Suprapubic skin (tissue), 4 donors: ENCODE measurements at regions not wholly inside any gene's neighbourhood (a gene's known extent, or its start where the extent isn't known, plus 50 kb on each side); places are given as distances from the start of the nearest gene placed in this dataset.

Experiments used
- DNase-seq, 2 donors: peaks; one replicate each; pipeline ENCODE4 v3.0.0-alpha.2; 2019; ENCODE audit warnings: low spot score in 2 of 2
- H3K27ac ChIP-seq: fragments of 200-600 bp; sonication (generic); one replicate; pipeline ENCODE4 v1.5.1; 2019
- H3K27me3 ChIP-seq: fragments of 200-600 bp; sonication (generic); one replicate; pipeline ENCODE4 v1.5.1; 2019
- H3K36me3 ChIP-seq: fragments of 200-600 bp; sonication (generic); one replicate; pipeline ENCODE4 v1.5.1; 2019
- H3K4me1 ChIP-seq: fragments of 200-600 bp; sonication (generic); one replicate; pipeline ENCODE4 v1.5.1; 2019
- H3K4me3 ChIP-seq: fragments of 200-600 bp; sonication (generic); one replicate; pipeline ENCODE4 v1.5.1; 2019; ENCODE audit warnings: mild to moderate bottlenecking
- H3K9me3 ChIP-seq: fragments of 200-600 bp; sonication (generic); one replicate; pipeline ENCODE4 v1.5.1; 2019
- CTCF ChIP-seq, 2 donors: fragments of 200-600 bp in 1 of 2; fragments of 450-650 bp in 1 of 2; sonication (generic) in 1 of 2; IDR thresholded peaks; one replicate each; pipeline ENCODE4 v1.5.1; 2016 to 2019; ENCODE audit warnings: antibody characterized with exemption in 2 of 2, mild to moderate bottlenecking in 1 of 2, moderate library complexity in 1 of 2
- EP300 ChIP-seq: sonication (generic); formaldehyde crosslinking; IDR thresholded peaks from one replicate; pipeline ENCODE4 v1.6.1; 2017; ENCODE audit warnings: antibody characterized with exemption
- POLR2A ChIP-seq, 2 donors: fragments of 450-650 bp; IDR thresholded peaks; one replicate each; pipeline ENCODE4 v1.6.1; 2017; ENCODE audit warnings: antibody characterized with exemption in 2 of 2, mild to moderate bottlenecking in 2 of 2, moderate library complexity in 2 of 2
- POLR2AphosphoS5 ChIP-seq, 3 donors: sonication (generic); formaldehyde crosslinking; IDR thresholded peaks; one replicate each; pipeline ENCODE4 v1.6.1; 2017; ENCODE audit warnings: antibody characterized with exemption in 3 of 3
- WGBS: methylation state at CpG from one replicate; pipeline ENCODE4 v1.1.5; 2018; 5-methylcytosine and 5-hydroxymethylcytosine counted together

GRCh38 chr10:121241337-121241736, 356.9 kb downstream of the FGFR2 start:
- Histone ChIP-seq H3K27ac (no peak overlapping the region), H3K36me3 (no peaks in the 10 kb centered on the region), H3K4me3 (no peak overlapping the region), H3K4me1 (peaks cover 47% of the 10 kb centered on the region), H3K27me3 (no peaks in the 10 kb centered on the region), H3K9me3 (no peaks in the 10 kb centered on the region)
- DNase-seq = no peak
- 89% methylated on average over 7 of the region's 7 CpGs for WGBS
- TF ChIP-seq CTCF (IDR thresholded peaks at IDR 0.05) (no peak), POLR2AphosphoS5 (IDR thresholded peaks at IDR 0.05) (no peak), POLR2A (IDR thresholded peaks at IDR 0.05) (no peak), EP300 (no peak)

- WGBS = 70% methylated on average over 10 of the region's 12 CpGs
- no peak for DNase-seq
- Histone ChIP-seq H3K36me3 (no peaks in the 10 kb centered on the region), H3K27me3 (no peaks in the 10 kb centered on the region), H3K27ac (no peak overlapping the region), H3K4me3 (no peak overlapping the region), H3K9me3 (no peaks in the 10 kb centered on the region), H3K4me1 (peaks cover 47% of the 10 kb centered on the region)
- TF ChIP-seq CTCF (IDR thresholded peaks at IDR 0.05) = no peak
- TF ChIP-seq POLR2AphosphoS5 (IDR thresholded peaks at IDR 0.05) = no peak
- TF ChIP-seq EP300 = no peak
- no peak for TF ChIP-seq POLR2A (IDR thresholded peaks at IDR 0.05)
Observed at GRCh38 chr10:121242741-121243608, 355.3 kb downstream of the FGFR2 start.

GRCh38 chr10:121243609-121244241, 354.5 kb downstream of the FGFR2 start:
- H3K4me3 ChIP-seq = no peak overlapping the region
- no peaks in the 10 kb centered on the region for H3K27me3 ChIP-seq
- no peaks in the 10 kb centered on the region for H3K9me3 ChIP-seq
- H3K27ac ChIP-seq = no peak overlapping the region
- no peaks in the 10 kb centered on the region for H3K36me3 ChIP-seq
- WGBS = 46% methylated on average over 2 of the region's 2 CpGs
- DNase-seq = no peak
- H3K4me1 ChIP-seq = peaks cover 47% of the 10 kb centered on the region
- TF ChIP-seq CTCF (IDR thresholded peaks at IDR 0.05) = no peak
- TF ChIP-seq EP300 = no peak
- TF ChIP-seq POLR2A (IDR thresholded peaks at IDR 0.05) = no peak
- TF ChIP-seq POLR2AphosphoS5 (IDR thresholded peaks at IDR 0.05) = no peak

- Histone ChIP-seq H3K9me3 (no peaks in the 10 kb centered on the region), H3K4me1 (peaks cover 39% of the 10 kb centered on the region), H3K27me3 (no peaks in the 10 kb centered on the region), H3K36me3 (no peaks in the 10 kb centered on the region), H3K27ac (no peak overlapping the region), H3K4me3 (no peak overlapping the region)
- 62% methylated on average over 8 of the region's 8 CpGs for WGBS
- TF ChIP-seq POLR2AphosphoS5 (IDR thresholded peaks at IDR 0.05) = no peak
- no peak for TF ChIP-seq CTCF (IDR thresholded peaks at IDR 0.05)
- no peak for TF ChIP-seq EP300
- no peak for TF ChIP-seq POLR2A (IDR thresholded peaks at IDR 0.05)
- no peak for DNase-seq
Observed at GRCh38 chr10:121244818-121245217, 353.4 kb downstream of the FGFR2 start.

- no peak overlapping the region for H3K27ac ChIP-seq
- WGBS = 41% methylated on average over 1 of the region's 1 CpG
- no peak overlapping the region for H3K4me3 ChIP-seq
Observed at GRCh38 chr10:121245754-121246153, 352.5 kb downstream of the FGFR2 start.

More at GRCh38 chr10:121245754-121246153, 352.5 kb downstream of the FGFR2 start:
- H3K4me1 ChIP-seq = peaks cover 32% of the 10 kb centered on the region
- TF ChIP-seq POLR2AphosphoS5 (IDR thresholded peaks at IDR 0.05) = no peak
- TF ChIP-seq EP300 = no peak
- no peak for TF ChIP-seq CTCF (IDR thresholded peaks at IDR 0.05)
- TF ChIP-seq POLR2A (IDR thresholded peaks at IDR 0.05) = no peak
- H3K27me3 ChIP-seq = no peaks in the 10 kb centered on the region
- H3K36me3 ChIP-seq = no peaks in the 10 kb centered on the region
- no peaks in the 10 kb centered on the region for H3K9me3 ChIP-seq
- DNase-seq = no peak
